ENCODE measurements at regions not wholly inside any gene's neighbourhood (a gene's known extent, or its start where the extent isn't known, plus 50 kb on each side); places are given as distances from the start of the nearest gene placed in this dataset.

DNA sequence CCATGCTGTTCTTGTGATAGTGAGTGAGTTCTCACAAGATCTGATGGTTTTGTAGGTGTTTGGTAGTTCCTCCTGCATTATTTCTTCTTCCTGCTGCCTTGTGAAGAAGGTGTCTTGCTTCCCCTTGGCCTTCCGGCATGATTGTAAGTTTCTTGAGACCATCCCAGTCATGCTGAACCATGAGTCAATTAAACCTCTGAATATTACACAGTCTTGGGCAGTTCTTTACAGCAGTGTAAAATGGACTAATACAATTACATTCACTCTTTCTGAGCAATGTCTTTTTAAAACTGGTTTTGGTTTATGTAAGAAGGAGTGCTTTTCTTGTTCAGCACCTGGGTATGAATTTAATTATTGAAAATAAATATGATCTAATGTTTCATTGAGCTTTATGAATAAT is 50.7 kb upstream of the ARRDC3 start:
- no peak for DNase-seq (ENCODE audit: low spot score)
